Vagina (tissue), 2 donors: ENCODE measurements at regions not wholly inside any gene's neighbourhood (a gene's known extent, or its start where the extent isn't known, plus 50 kb on each side); places are given as distances from the start of the nearest gene placed in this dataset.

ENCODE experiments used
- DNase-seq, 2 donors: peaks; one replicate each; pipeline ENCODE4 v3.0.0-alpha.2; 2017; ENCODE audit errors: extremely low spot score in 2 of 2
- H3K27ac ChIP-seq: fragments of 200-600 bp; sonication (generic); one replicate; pipeline ENCODE4 v1.5.1; 2019
- H3K27me3 ChIP-seq: fragments of 200-600 bp; sonication (generic); one replicate; pipeline ENCODE4 v1.5.1; 2019
- H3K36me3 ChIP-seq, 2 donors: fragments of 200-600 bp; sonication (generic); one replicate each; pipeline ENCODE4 v1.5.1; 2017 to 2019
- H3K4me1 ChIP-seq: fragments of 200-600 bp; sonication (generic); one replicate; pipeline ENCODE4 v1.5.1; 2019
- H3K4me3 ChIP-seq, 2 donors: fragments of 200-600 bp; sonication (generic); 1 replicate in 1 of 2; 2 replicates in 1 of 2; pipeline ENCODE4 v1.5.1; 2016 to 2019
- H3K9me3 ChIP-seq: fragments of 200-600 bp; sonication (generic); one replicate; pipeline ENCODE4 v1.5.1; 2019
- POLR2A ChIP-seq, 2 donors: fragments of 450-650 bp; IDR thresholded peaks; one replicate each; pipeline ENCODE4 v1.6.1; 2017; ENCODE audit warnings: antibody characterized with exemption in 2 of 2, mild to moderate bottlenecking in 2 of 2, moderate library complexity in 2 of 2
- POLR2AphosphoS5 ChIP-seq, 2 donors: sonication (generic); formaldehyde crosslinking; IDR thresholded peaks; one replicate each; pipeline ENCODE4 v1.9.0; 2017; ENCODE audit warnings: antibody characterized with exemption in 2 of 2, mild to moderate bottlenecking in 2 of 2, low read depth in 1 of 2; ENCODE audit not compliant: insufficient read depth in 1 of 2
- intact Hi-C: fragments of 100-400 bp; cut with DNase I; formaldehyde crosslinking; loops from one replicate; pipeline ENCODE4 v1.15.1; 2023
- TF ChIP-seq, protein P1 (sequence below), 3 experiments: fragments of 450-650 bp in 2 of 3; fragments of 200-600 bp in 1 of 3; sonication (generic) in 1 of 3; IDR thresholded peaks; one replicate each; pipeline ENCODE4 v1.5.1; 2017 to 2019; ENCODE audit warnings: antibody characterized with exemption in 3 of 3, mild to moderate bottlenecking in 2 of 3, moderate library complexity in 2 of 3

DNA sequence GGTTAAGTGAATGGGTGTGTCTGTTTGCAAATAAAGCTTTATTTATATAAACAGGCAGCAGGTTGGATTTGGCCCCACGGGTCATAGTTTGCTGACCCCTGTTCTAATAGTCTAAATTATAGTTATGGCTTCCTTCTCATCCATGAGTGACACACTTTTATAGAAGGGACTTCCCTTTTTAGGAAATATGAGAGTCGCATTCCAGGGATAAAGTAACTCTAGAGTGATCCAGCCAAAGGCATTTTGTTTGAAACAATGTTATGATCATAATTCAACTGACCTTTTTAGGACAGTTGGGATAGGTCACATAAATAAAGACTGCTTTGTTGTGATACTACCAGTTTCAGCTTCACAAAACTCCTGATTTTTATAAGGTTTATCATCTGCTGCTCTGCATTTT is 87.9 kb downstream of the ALX1 start:
- H3K27me3 ChIP-seq, result no peaks in the 10 kb centered on the region
- intact Hi-C loops, result no loop called here
- H3K4me3 ChIP-seq, result no peak overlapping the region
- H3K36me3 ChIP-seq, result no peaks in the 10 kb centered on the region
- no peaks in the 10 kb centered on the region for H3K9me3 ChIP-seq
- H3K27ac ChIP-seq, result no peak overlapping the region
- H3K4me1 ChIP-seq, result no peaks in the 10 kb centered on the region
- TF ChIP-seq POLR2AphosphoS5 (IDR thresholded peaks at IDR 0.05; ENCODE audit: insufficient read depth in 1 of 2, low read depth in 1 of 2) (no peak), POLR2A (IDR thresholded peaks at IDR 0.05) (no peak)
- TF ChIP-seq, protein P1, sequence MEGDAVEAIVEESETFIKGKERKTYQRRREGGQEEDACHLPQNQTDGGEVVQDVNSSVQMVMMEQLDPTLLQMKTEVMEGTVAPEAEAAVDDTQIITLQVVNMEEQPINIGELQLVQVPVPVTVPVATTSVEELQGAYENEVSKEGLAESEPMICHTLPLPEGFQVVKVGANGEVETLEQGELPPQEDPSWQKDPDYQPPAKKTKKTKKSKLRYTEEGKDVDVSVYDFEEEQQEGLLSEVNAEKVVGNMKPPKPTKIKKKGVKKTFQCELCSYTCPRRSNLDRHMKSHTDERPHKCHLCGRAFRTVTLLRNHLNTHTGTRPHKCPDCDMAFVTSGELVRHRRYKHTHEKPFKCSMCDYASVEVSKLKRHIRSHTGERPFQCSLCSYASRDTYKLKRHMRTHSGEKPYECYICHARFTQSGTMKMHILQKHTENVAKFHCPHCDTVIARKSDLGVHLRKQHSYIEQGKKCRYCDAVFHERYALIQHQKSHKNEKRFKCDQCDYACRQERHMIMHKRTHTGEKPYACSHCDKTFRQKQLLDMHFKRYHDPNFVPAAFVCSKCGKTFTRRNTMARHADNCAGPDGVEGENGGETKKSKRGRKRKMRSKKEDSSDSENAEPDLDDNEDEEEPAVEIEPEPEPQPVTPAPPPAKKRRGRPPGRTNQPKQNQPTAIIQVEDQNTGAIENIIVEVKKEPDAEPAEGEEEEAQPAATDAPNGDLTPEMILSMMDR (IDR thresholded peaks at IDR 0.05), result no peak
- DNase-seq, result no peak

DNA sequence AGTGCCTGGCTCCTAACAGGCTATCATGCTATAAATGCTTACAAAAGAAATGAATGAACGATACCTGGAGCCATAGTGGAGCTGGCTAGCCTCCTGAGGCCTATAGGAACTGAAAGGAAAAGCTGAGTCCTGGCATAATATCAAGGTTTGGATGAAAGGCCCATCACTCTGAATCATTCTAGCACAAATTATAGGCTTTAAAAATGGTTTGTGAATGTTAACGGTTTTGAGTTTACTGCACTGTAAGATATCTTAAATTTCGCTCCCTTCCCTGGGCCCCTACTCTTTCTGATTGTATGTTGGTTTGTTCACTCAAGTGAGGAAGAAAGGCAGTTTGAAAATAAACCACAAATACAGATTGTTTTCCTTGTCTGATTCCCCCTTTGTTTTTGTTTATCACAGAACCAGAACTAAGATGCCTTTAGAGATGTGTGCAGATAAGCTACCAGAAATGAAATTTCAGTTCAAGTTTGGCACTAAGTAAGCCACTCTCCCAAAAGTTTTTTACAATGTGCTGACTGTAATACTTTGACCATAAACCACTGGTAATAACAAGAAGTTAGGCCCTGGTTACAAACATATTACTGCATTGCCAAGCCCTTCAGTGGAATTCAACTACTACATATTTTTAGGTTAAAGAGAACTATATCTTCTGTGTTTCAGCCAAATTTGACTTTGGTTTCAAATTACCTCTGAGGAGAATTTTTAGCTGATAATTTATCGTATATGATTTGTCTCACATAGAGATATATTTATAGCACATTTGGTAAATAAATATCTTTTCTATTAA is 89.5 kb downstream of the ALX1 start:
- Histone ChIP-seq H3K4me3 (no peak overlapping the region), H3K4me1 (no peaks in the 10 kb centered on the region), H3K27ac (no peak overlapping the region), H3K27me3 (no peaks in the 10 kb centered on the region), H3K9me3 (no peaks in the 10 kb centered on the region), H3K36me3 (no peaks in the 10 kb centered on the region)
- DNase-seq, result no peak
- intact Hi-C loops, result no loop called here
- TF ChIP-seq, protein P1 (IDR thresholded peaks at IDR 0.05), result no peak
- TF ChIP-seq POLR2AphosphoS5 (IDR thresholded peaks at IDR 0.05; ENCODE audit: insufficient read depth in 1 of 2, low read depth in 1 of 2), result no peak
- no peak for TF ChIP-seq POLR2A (IDR thresholded peaks at IDR 0.05)

DNA sequence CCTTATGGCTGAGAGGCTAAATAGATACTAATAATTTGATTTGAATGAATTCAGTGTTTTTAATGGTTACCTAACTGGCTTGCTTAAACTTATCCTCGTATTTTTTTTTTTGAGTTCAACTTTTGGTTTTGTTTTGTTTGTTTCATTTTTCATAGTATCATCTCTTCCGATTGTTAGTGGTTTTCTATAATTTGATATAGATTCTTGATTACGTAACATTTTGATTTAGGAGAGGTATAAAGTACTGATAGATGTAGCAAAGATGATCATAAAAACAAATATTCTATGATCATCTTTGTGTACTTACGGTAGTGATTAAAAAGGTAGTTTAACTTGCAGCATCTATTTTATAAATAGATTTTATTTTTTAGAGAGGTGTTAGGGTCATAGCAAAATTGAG is 93.0 kb downstream of the ALX1 start:
- TF ChIP-seq, protein P1 (IDR thresholded peaks at IDR 0.05), result no peak
- TF ChIP-seq POLR2A (IDR thresholded peaks at IDR 0.05) (no peak), POLR2AphosphoS5 (IDR thresholded peaks at IDR 0.05; ENCODE audit: insufficient read depth in 1 of 2, low read depth in 1 of 2) (no peak)
- Histone ChIP-seq H3K27ac (no peak overlapping the region), H3K4me1 (no peaks in the 10 kb centered on the region), H3K27me3 (no peaks in the 10 kb centered on the region), H3K36me3 (no peaks in the 10 kb centered on the region), H3K9me3 (no peaks in the 10 kb centered on the region), H3K4me3 (no peak overlapping the region)
- DNase-seq, result no peak
- intact Hi-C loops, result no loop called here

DNA sequence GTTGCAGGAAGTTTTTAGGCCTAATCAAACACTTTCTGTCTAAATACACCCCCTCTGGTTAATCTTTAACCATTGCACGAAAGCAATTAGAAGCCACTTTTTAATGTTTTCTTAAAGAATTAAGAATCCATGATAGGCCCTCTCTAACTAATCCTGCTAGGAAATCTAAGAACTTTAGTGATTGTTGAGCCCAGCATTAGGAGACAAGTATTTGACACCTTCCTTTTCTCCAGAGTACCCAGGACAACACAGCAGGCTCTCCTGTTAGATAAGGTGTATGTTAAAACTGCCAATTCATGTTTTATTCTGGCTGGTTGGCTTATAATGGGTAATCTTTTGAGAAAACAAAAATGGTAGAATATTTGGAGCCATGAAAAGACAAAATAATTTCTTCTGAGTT is 95.0 kb downstream of the ALX1 start:
- no peaks in the 10 kb centered on the region for H3K4me1 ChIP-seq
- no peak for TF ChIP-seq POLR2AphosphoS5 (IDR thresholded peaks at IDR 0.05; ENCODE audit: insufficient read depth in 1 of 2, low read depth in 1 of 2)
- TF ChIP-seq, protein P1 (IDR thresholded peaks at IDR 0.05), result no peak
- no peak for TF ChIP-seq POLR2A (IDR thresholded peaks at IDR 0.05)
- DNase-seq, result no peak
- no peaks in the 10 kb centered on the region for H3K9me3 ChIP-seq
- intact Hi-C loops, result no loop called here
- no peak overlapping the region for H3K27ac ChIP-seq
- H3K36me3 ChIP-seq, result no peaks in the 10 kb centered on the region
- H3K27me3 ChIP-seq, result no peaks in the 10 kb centered on the region
- H3K4me3 ChIP-seq, result no peak overlapping the region

DNA sequence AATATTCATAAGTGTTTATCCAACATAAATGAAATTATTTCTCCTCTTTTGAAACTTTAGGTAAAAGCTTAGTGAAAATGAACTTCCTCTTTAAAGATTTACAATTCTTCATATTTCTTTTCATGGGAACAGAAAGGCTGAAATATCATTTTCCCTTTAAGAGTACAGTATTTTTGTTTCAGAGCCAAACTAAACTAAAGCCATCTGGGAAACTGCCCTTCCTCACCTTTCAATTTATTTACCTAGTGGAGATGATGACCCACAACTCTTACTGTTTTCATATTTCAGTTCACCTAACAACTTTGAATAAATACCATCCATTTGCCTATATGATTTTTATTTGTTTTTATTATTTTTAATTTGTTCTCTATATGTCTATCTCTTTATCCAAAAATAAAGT is 105.4 kb downstream of the ALX1 start:
- intact Hi-C loops, result no loop called here
- Histone ChIP-seq H3K9me3 (no peaks in the 10 kb centered on the region), H3K4me1 (no peaks in the 10 kb centered on the region), H3K36me3 (no peaks in the 10 kb centered on the region), H3K27me3 (no peaks in the 10 kb centered on the region), H3K27ac (no peak overlapping the region), H3K4me3 (no peak overlapping the region)
- TF ChIP-seq POLR2A (IDR thresholded peaks at IDR 0.05) (no peak), POLR2AphosphoS5 (IDR thresholded peaks at IDR 0.05; ENCODE audit: insufficient read depth in 1 of 2, low read depth in 1 of 2) (no peak)
- TF ChIP-seq, protein P1 (IDR thresholded peaks at IDR 0.05), result no peak
- no peak for DNase-seq
